GM10248 (cell line): ENCODE measurements at regions not wholly inside any gene's neighbourhood (a gene's known extent, or its start where the extent isn't known, plus 50 kb on each side); places are given as distances from the start of the nearest gene placed in this dataset.

Source experiments
- CTCF ChIA-PET: fragments of 300-600 bp; sonication (Branson Sonifier 250); formaldehyde crosslinking; extraction: SDS; loops from one replicate; lab custom pipeline; 2021; ENCODE audit warnings: antibody characterized with exemption; lab: Yijun Ruan, JAX
- POLR2A ChIA-PET: fragments of 350-650 bp; sonication (Branson Sonifier 250); formaldehyde crosslinking; extraction: SDS; loops from one replicate; lab custom pipeline; 2020; ENCODE audit warnings: antibody characterized with exemption; lab: Yijun Ruan, JAX
- DNase-seq: peaks from one replicate; pipeline ENCODE4 v3.0.0; 2012; ENCODE audit errors: extremely low spot score
- CTCF ChIP-seq: IDR thresholded peaks from 2 replicates; pipeline ENCODE4 v1.5.1; 2012; ENCODE audit warnings: mild to moderate bottlenecking, low read depth; ENCODE audit errors: extremely low read depth, missing control alignments, control extremely low read depth

- TF ChIP-seq CTCF: no peak
- DNase-seq: no peak
- ChIA-PET POLR2A (no interaction called here), CTCF (no interaction called here)
These were observed 83.2 kb upstream of the BAIAP2L1 start for GRCh38 chr7:98483964-98484545.

GRCh38 chr7:98483276-98483963, 82.5 kb upstream of the BAIAP2L1 start:
- POLR2A ChIA-PET: no interaction called here
- CTCF ChIA-PET: no interaction called here
- DNase-seq: no peak
- TF ChIP-seq CTCF: no peak

GRCh38 chr7:98479318-98479717, 78.4 kb upstream of the BAIAP2L1 start:
- POLR2A ChIA-PET: interaction anchor here (0.7 kb wide), 1 partner anchor 277 kb away, joined by 8 read pairs; no protein-coding TSS in a partner anchor
- CTCF ChIA-PET: no interaction called here
- no peak for TF ChIP-seq CTCF
- DNase-seq: no peak

GRCh38 chr7:98475352-98475751, 74.5 kb upstream of the BAIAP2L1 start:
- no peak for TF ChIP-seq CTCF
- no peak for DNase-seq
- ChIA-PET POLR2A (no interaction called here), CTCF (interaction anchor here (1.0 to 1.4 kb wide), 2 partner anchors 18 to 359 kb away, joined by 3 read pairs; no protein-coding TSS in a partner anchor)

- ChIA-PET CTCF (no interaction called here), POLR2A (no interaction called here)
- DNase-seq: no peak
- no peak for TF ChIP-seq CTCF
These were observed 73.7 kb upstream of the BAIAP2L1 start for GRCh38 chr7:98474558-98474957.

- TF ChIP-seq CTCF: no peak
- DNase-seq: no peak
- POLR2A ChIA-PET: no interaction called here
- CTCF ChIA-PET: interaction anchor here (0.6 kb wide), 1 partner anchor 40 kb away, joined by 3 read pairs; no protein-coding TSS in a partner anchor
These were observed 71.6 kb upstream of the BAIAP2L1 start for GRCh38 chr7:98472521-98472954.
